ENCODE measurements at regions not wholly inside any gene's neighbourhood (a gene's known extent, or its start where the extent isn't known, plus 50 kb on each side); places are given as distances from the start of the nearest gene placed in this dataset.

- no peak for TF ChIP-seq CTCF (IDR thresholded peaks at IDR 0.05; ENCODE audit: insufficient read depth, low read depth, low read length)
- no peak for TF ChIP-seq EZH2 (IDR thresholded peaks at IDR 0.05; ENCODE audit: insufficient read depth, low read length)
These were observed 120.0 kb downstream of the BTG1 start for GRCh38 chr12:92025462-92026207.
